ENCODE measurements at regions not wholly inside any gene's neighbourhood (a gene's known extent, or its start where the extent isn't known, plus 50 kb on each side); places are given as distances from the start of the nearest gene placed in this dataset.

DNA sequence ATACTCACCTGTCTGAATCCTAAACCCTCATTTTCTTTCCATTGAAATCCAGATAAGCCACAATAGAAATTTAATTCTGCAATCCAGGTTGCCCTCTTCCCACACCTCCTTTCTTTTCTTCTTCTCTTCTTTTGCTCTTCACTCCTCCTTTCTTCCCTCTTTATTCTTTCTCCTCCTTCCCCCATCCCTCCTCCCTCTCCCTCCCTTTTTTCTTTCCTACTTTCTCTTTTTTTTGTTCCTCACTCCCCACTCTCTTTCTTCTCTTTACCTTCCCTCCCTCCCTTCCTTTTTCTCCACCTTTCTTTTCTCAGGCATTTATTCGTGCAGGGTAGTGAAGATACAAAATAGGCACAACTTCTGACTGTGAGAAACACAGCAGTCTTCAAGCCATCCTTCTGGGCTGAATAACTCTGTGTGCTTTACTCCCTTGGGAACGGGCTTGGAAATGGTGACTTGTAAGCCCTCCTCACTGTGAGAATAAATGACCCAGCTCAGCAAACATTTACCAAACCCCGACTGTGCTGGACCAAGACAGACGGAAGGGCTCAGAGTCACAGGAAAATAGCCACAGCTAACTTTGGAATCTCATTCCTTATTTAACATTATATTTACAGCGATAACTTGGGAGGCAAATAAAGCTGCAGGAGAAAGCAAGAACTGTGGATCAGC, 140.8 kb downstream of the HAPSTR1 start:
- Histone ChIP-seq H3K27ac (replicated peaks; ENCODE audit: low read length) (no peak overlapping the region), H3K9ac (ENCODE audit: low read depth, low read length, poor library complexity) (no peak overlapping the region)
- WGBS, 2 donors (ENCODE audit: extremely low coverage in 2 of 2, insufficient read length in 2 of 2, insufficient replicate concordance in 1 of 2) = no CpG with 5 or more reads among the region's 5 CpGs

GRCh38 chr16:9235867-9236266, 144.4 kb downstream of the HAPSTR1 start:
- no peaks in the 10 kb centered on the region for H3K36me3 ChIP-seq (replicated peaks in 1 of 2; ENCODE audit: control insufficient read depth in 2 of 2, insufficient read depth in 2 of 2, low read length in 2 of 2)
- H2BK12ac ChIP-seq (ENCODE audit: low read length) = no peak overlapping the region
- peaks cover 0 to 2% of the 10 kb centered on the region in 2 donors for H3K4me1 ChIP-seq (ENCODE audit: control insufficient read depth in 2 of 2, insufficient read depth in 1 of 2, low read depth in 1 of 2, low read length in 2 of 2)
- no CpG with 5 or more reads among the region's 2 CpGs for WGBS, 2 donors (ENCODE audit: extremely low coverage in 2 of 2, insufficient read length in 2 of 2, insufficient replicate concordance in 1 of 2)
- H2AFZ ChIP-seq (ENCODE audit: low read length) = no peak overlapping the region
- no peak for DNase-seq (ENCODE audit: low spot score)
- H3K79me1 ChIP-seq (ENCODE audit: low read depth, low read length) = no peaks in the 10 kb centered on the region
- no peak overlapping the region for H4K91ac ChIP-seq (ENCODE audit: low read depth, low read length, poor library complexity)
- no peak overlapping the region for H3K9ac ChIP-seq (ENCODE audit: low read depth, low read length, poor library complexity)
- no peak overlapping the region for H4K8ac ChIP-seq (ENCODE audit: low read depth, low read length)
- H3K4me2 ChIP-seq (ENCODE audit: insufficient read depth, low read length, poor library complexity, severe bottlenecking) = no peak overlapping the region
- no peak overlapping the region for H2BK120ac ChIP-seq (ENCODE audit: low read depth, low read length)
- H2AK5ac ChIP-seq (ENCODE audit: low read depth, low read length) = no peak overlapping the region
- no peak overlapping the region for H3K4me3 ChIP-seq (ENCODE audit: low read length in 2 of 2)
- no peak overlapping the region for H3K14ac ChIP-seq (ENCODE audit: low read length)
- no peaks in the 10 kb centered on the region for H3K27me3 ChIP-seq (ENCODE audit: control insufficient read depth in 3 of 3, insufficient read depth in 3 of 3, low read depth in 1 of 3, low read length in 3 of 3)
- H3K18ac ChIP-seq (ENCODE audit: low read length) = no peak overlapping the region
- H2BK15ac ChIP-seq (ENCODE audit: low read length) = no peak overlapping the region
- H3K4ac ChIP-seq (ENCODE audit: low read length) = no peak overlapping the region
- H3K27ac ChIP-seq (replicated peaks; ENCODE audit: low read length) = no peak overlapping the region
- no peak overlapping the region for H2BK5ac ChIP-seq (ENCODE audit: low read length)
- no peaks in the 10 kb centered on the region for H3K9me3 ChIP-seq (replicated peaks in 1 of 2; ENCODE audit: control insufficient read depth in 2 of 2, insufficient read depth in 1 of 2, low read depth in 1 of 2, low read length in 2 of 2)
- no peak overlapping the region for H3K23ac ChIP-seq (ENCODE audit: low read depth, low read length, poor library complexity)

More for the DNA sequence above, 140.8 kb downstream of the HAPSTR1 start:
- Histone ChIP-seq H4K91ac (ENCODE audit: low read depth, low read length, poor library complexity) (no peak overlapping the region), H3K4me1 (ENCODE audit: control insufficient read depth in 2 of 2, insufficient read depth in 1 of 2, low read depth in 1 of 2, low read length in 2 of 2) (peaks cover 0 to 2% of the 10 kb centered on the region in 2 donors), H2BK12ac (ENCODE audit: low read length) (no peak overlapping the region), H2BK5ac (ENCODE audit: low read length) (no peak overlapping the region), H3K4me3 (ENCODE audit: low read length in 2 of 2) (no peak overlapping the region), H2AK5ac (ENCODE audit: low read depth, low read length) (no peak overlapping the region), H3K36me3 (replicated peaks in 1 of 2; ENCODE audit: control insufficient read depth in 2 of 2, insufficient read depth in 2 of 2, low read length in 2 of 2) (no peaks in the 10 kb centered on the region), H3K18ac (ENCODE audit: low read length) (no peak overlapping the region), H3K4me2 (ENCODE audit: insufficient read depth, low read length, poor library complexity, severe bottlenecking) (no peak overlapping the region), H3K27me3 (ENCODE audit: control insufficient read depth in 3 of 3, insufficient read depth in 3 of 3, low read depth in 1 of 3, low read length in 3 of 3) (no peaks in the 10 kb centered on the region), H2BK120ac (ENCODE audit: low read depth, low read length) (no peak overlapping the region), H2AFZ (ENCODE audit: low read length) (no peak overlapping the region), H3K79me1 (ENCODE audit: low read depth, low read length) (no peaks in the 10 kb centered on the region), H4K8ac (ENCODE audit: low read depth, low read length) (no peak overlapping the region), H3K14ac (ENCODE audit: low read length) (no peak overlapping the region), H2BK15ac (ENCODE audit: low read length) (no peak overlapping the region), H3K23ac (ENCODE audit: low read depth, low read length, poor library complexity) (no peak overlapping the region), H3K9me3 (replicated peaks in 1 of 2; ENCODE audit: control insufficient read depth in 2 of 2, insufficient read depth in 1 of 2, low read depth in 1 of 2, low read length in 2 of 2) (no peaks in the 10 kb centered on the region), H3K4ac (ENCODE audit: low read length) (no peak overlapping the region)
- no peak for DNase-seq (ENCODE audit: low spot score)

DNA sequence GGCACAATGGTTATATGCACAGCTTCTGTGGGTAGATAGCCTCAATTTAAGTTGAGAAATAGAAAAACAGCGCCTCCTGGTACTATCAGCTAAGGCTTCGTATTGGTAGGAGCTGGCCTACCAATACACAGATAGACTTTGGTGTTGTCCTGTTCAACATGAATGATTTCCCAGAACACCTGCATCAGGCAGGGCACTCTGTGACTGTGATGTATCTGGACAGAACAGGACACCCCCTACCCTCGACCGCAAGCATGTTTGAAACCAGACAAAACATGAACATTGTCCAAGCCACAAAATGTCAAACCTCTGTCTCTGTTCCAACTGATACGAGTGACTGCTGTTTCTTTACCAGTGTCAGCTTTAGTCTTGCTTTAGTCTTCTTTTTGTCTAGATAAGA, 144.9 kb downstream of the HAPSTR1 start:
- Histone ChIP-seq H3K4me1 (ENCODE audit: control insufficient read depth in 2 of 2, insufficient read depth in 1 of 2, low read depth in 1 of 2, low read length in 2 of 2) (peaks cover 0 to 2% of the 10 kb centered on the region in 2 donors), H3K27ac (replicated peaks; ENCODE audit: low read length) (no peak overlapping the region), H3K18ac (ENCODE audit: low read length) (no peak overlapping the region), H3K27me3 (ENCODE audit: control insufficient read depth in 3 of 3, insufficient read depth in 3 of 3, low read depth in 1 of 3, low read length in 3 of 3) (no peaks in the 10 kb centered on the region), H2AK5ac (ENCODE audit: low read depth, low read length) (no peak overlapping the region), H3K4ac (ENCODE audit: low read length) (no peak overlapping the region), H2AFZ (ENCODE audit: low read length) (no peak overlapping the region), H3K14ac (ENCODE audit: low read length) (no peak overlapping the region), H3K79me1 (ENCODE audit: low read depth, low read length) (no peaks in the 10 kb centered on the region), H4K91ac (ENCODE audit: low read depth, low read length, poor library complexity) (no peak overlapping the region), H2BK15ac (ENCODE audit: low read length) (no peak overlapping the region), H2BK5ac (ENCODE audit: low read length) (no peak overlapping the region), H3K4me2 (ENCODE audit: insufficient read depth, low read length, poor library complexity, severe bottlenecking) (no peak overlapping the region), H3K23ac (ENCODE audit: low read depth, low read length, poor library complexity) (no peak overlapping the region), H3K9me3 (replicated peaks in 1 of 2; ENCODE audit: control insufficient read depth in 2 of 2, insufficient read depth in 1 of 2, low read depth in 1 of 2, low read length in 2 of 2) (no peaks in the 10 kb centered on the region), H4K8ac (ENCODE audit: low read depth, low read length) (no peak overlapping the region), H3K4me3 (ENCODE audit: low read length in 2 of 2) (no peak overlapping the region), H2BK120ac (ENCODE audit: low read depth, low read length) (no peak overlapping the region), H2BK12ac (ENCODE audit: low read length) (no peak overlapping the region), H3K36me3 (replicated peaks in 1 of 2; ENCODE audit: control insufficient read depth in 2 of 2, insufficient read depth in 2 of 2, low read length in 2 of 2) (no peaks in the 10 kb centered on the region), H3K9ac (ENCODE audit: low read depth, low read length, poor library complexity) (no peak overlapping the region)
- DNase-seq (ENCODE audit: low spot score) = no peak
- WGBS, 2 donors (ENCODE audit: extremely low coverage in 2 of 2, insufficient read length in 2 of 2, insufficient replicate concordance in 1 of 2) = no CpG with 5 or more reads among the region's 5 CpGs

GRCh38 chr16:9238346-9238745, 146.9 kb downstream of the HAPSTR1 start:
- Histone ChIP-seq H2AK5ac (ENCODE audit: low read depth, low read length) (no peak overlapping the region), H3K14ac (ENCODE audit: low read length) (no peak overlapping the region), H3K27me3 (ENCODE audit: control insufficient read depth in 3 of 3, insufficient read depth in 3 of 3, low read depth in 1 of 3, low read length in 3 of 3) (no peaks in the 10 kb centered on the region), H3K36me3 (replicated peaks in 1 of 2; ENCODE audit: control insufficient read depth in 2 of 2, insufficient read depth in 2 of 2, low read length in 2 of 2) (no peaks in the 10 kb centered on the region), H2BK12ac (ENCODE audit: low read length) (no peak overlapping the region), H3K79me1 (ENCODE audit: low read depth, low read length) (no peaks in the 10 kb centered on the region), H2AFZ (ENCODE audit: low read length) (no peak overlapping the region), H3K4ac (ENCODE audit: low read length) (no peak overlapping the region), H3K9me3 (replicated peaks in 1 of 2; ENCODE audit: control insufficient read depth in 2 of 2, insufficient read depth in 1 of 2, low read depth in 1 of 2, low read length in 2 of 2) (no peaks in the 10 kb centered on the region), H2BK15ac (ENCODE audit: low read length) (no peak overlapping the region), H4K8ac (ENCODE audit: low read depth, low read length) (no peak overlapping the region), H3K27ac (replicated peaks; ENCODE audit: low read length) (no peak overlapping the region), H3K4me1 (ENCODE audit: control insufficient read depth in 2 of 2, insufficient read depth in 1 of 2, low read depth in 1 of 2, low read length in 2 of 2) (no peaks in the 10 kb centered on the region), H4K91ac (ENCODE audit: low read depth, low read length, poor library complexity) (no peak overlapping the region), H3K4me2 (ENCODE audit: insufficient read depth, low read length, poor library complexity, severe bottlenecking) (no peak overlapping the region), H3K18ac (ENCODE audit: low read length) (no peak overlapping the region), H2BK5ac (ENCODE audit: low read length) (no peak overlapping the region), H2BK120ac (ENCODE audit: low read depth, low read length) (no peak overlapping the region), H3K9ac (ENCODE audit: low read depth, low read length, poor library complexity) (no peak overlapping the region), H3K23ac (ENCODE audit: low read depth, low read length, poor library complexity) (no peak overlapping the region), H3K4me3 (ENCODE audit: low read length in 2 of 2) (no peak overlapping the region)
- DNase-seq (ENCODE audit: low spot score) = no peak
- WGBS, 2 donors (ENCODE audit: extremely low coverage in 2 of 2, insufficient read length in 2 of 2, insufficient replicate concordance in 1 of 2) = no CpG with 5 or more reads among the region's 1 CpG

All from neuronal stem cell (in vitro differentiated cells).